ENCODE measurements at regions not wholly inside any gene's neighbourhood (a gene's known extent, or its start where the extent isn't known, plus 50 kb on each side); places are given as distances from the start of the nearest gene placed in this dataset.

DNA sequence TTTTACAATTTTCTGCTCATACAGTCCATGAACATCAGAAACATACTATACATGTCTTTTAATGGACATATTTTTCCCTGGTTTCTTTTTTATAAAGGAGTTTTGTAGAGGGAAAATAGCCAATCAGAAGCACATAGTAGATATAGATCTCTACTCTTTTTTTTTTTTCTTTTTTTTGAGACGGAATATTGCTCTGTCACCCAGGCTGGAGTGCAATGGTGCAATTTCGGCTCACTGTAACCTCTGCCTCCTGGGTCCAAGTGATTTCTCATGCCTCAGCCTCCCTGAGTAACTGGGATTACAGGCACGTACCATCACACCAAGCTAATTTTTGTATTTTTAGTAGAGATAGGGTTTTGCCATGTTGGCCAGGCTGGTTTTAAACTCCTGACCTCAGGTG is 83.2 kb upstream of the MGAT5 start:
- TF ChIP-seq, protein P1, sequence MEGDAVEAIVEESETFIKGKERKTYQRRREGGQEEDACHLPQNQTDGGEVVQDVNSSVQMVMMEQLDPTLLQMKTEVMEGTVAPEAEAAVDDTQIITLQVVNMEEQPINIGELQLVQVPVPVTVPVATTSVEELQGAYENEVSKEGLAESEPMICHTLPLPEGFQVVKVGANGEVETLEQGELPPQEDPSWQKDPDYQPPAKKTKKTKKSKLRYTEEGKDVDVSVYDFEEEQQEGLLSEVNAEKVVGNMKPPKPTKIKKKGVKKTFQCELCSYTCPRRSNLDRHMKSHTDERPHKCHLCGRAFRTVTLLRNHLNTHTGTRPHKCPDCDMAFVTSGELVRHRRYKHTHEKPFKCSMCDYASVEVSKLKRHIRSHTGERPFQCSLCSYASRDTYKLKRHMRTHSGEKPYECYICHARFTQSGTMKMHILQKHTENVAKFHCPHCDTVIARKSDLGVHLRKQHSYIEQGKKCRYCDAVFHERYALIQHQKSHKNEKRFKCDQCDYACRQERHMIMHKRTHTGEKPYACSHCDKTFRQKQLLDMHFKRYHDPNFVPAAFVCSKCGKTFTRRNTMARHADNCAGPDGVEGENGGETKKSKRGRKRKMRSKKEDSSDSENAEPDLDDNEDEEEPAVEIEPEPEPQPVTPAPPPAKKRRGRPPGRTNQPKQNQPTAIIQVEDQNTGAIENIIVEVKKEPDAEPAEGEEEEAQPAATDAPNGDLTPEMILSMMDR (IDR thresholded peaks at IDR 0.05): no peak
- no peak for TF ChIP-seq POLR2A (IDR thresholded peaks at IDR 0.05)
